ENCODE measurements at regions not wholly inside any gene's neighbourhood (a gene's known extent, or its start where the extent isn't known, plus 50 kb on each side); places are given as distances from the start of the nearest gene placed in this dataset.

- Histone ChIP-seq H3K79me2 (ENCODE audit: insufficient read depth, low read depth, low read length) (no peaks in the 10 kb centered on the region), H3K4me1 (ENCODE audit: insufficient read depth, low read length, poor library complexity, severe bottlenecking) (no peaks in the 10 kb centered on the region)
- POLR2A ChIA-PET: no interaction called here
Observed at GRCh38 chr16:80899809-80900592, 95.6 kb upstream of the CDYL2 start.

DNA sequence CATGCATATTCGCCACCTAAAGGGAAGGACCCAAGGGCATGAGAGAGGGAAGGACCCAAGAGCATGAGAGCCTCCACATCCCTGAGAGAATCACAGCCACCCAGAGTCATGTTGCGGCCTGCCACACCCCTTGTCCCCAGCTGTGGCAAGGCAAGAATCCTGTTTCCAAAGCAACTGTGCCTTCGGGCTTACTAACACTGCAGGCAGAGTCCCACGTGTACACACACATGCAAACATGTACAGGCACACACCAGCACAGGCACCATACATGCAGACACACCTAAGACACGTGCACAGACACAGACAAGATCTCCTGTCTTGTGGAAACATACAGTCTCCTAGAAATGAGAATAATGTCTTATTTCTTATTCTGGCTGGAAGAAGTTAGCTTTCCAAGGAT lies 92.4 kb upstream of the CDYL2 start:
- TF ChIP-seq CTCF (conservative IDR thresholded peaks at IDR 0.05; ENCODE audit: low read length): no peak
- no peak for TF ChIP-seq EZH2phosphoT487 (IDR thresholded peaks at IDR 0.05; ENCODE audit: borderline replicate concordance, low read depth, low read length)
- peaks cover 9% of the 10 kb centered on the region for H3K4me1 ChIP-seq (ENCODE audit: insufficient read depth, low read length, poor library complexity, severe bottlenecking)
- no peaks in the 10 kb centered on the region for H3K79me2 ChIP-seq (ENCODE audit: insufficient read depth, low read depth, low read length)
- intact Hi-C loops (cut with micrococcal nuclease; ENCODE audit: unreplicated experiment): no loop called here
- H3K36me3 ChIP-seq (ENCODE audit: insufficient read depth, low read length): no peaks in the 10 kb centered on the region
- no peak overlapping the region for H3K4me2 ChIP-seq (ENCODE audit: low read length)
- no peaks in the 10 kb centered on the region for H3K9me3 ChIP-seq (ENCODE audit: low read length)
- H2AFZ ChIP-seq (ENCODE audit: low read length): no peak overlapping the region
- H3K4me3 ChIP-seq (ENCODE audit: low read depth, low read length, poor library complexity, severe bottlenecking): no peak overlapping the region
- DNase-seq (ENCODE audit: low spot score): no peak
- no TSS peak for BruUV-seq (replicated peaks)
- no peaks in the 10 kb centered on the region for H3K9me2 ChIP-seq (ENCODE audit: insufficient read depth, low read length)
- no peak overlapping the region for H3K27ac ChIP-seq (ENCODE audit: low read depth, low read length, poor library complexity, severe bottlenecking)
- CTCF ChIA-PET (ENCODE audit: unreplicated experiment): no interaction called here
- POLR2A ChIA-PET: no interaction called here
- H4K20me1 ChIP-seq (ENCODE audit: insufficient read depth, low read length): no peaks in the 10 kb centered on the region

More at GRCh38 chr16:80899809-80900592, 95.6 kb upstream of the CDYL2 start:
- Histone ChIP-seq H2AFZ (ENCODE audit: low read length) (no peak overlapping the region), H3K9me2 (ENCODE audit: insufficient read depth, low read length) (no peaks in the 10 kb centered on the region), H3K4me2 (ENCODE audit: low read length) (no peak overlapping the region), H4K20me1 (ENCODE audit: insufficient read depth, low read length) (no peaks in the 10 kb centered on the region), H3K9me3 (ENCODE audit: low read length) (no peaks in the 10 kb centered on the region), H3K27ac (ENCODE audit: low read depth, low read length, poor library complexity, severe bottlenecking) (no peak overlapping the region), H3K36me3 (ENCODE audit: insufficient read depth, low read length) (no peaks in the 10 kb centered on the region), H3K4me3 (ENCODE audit: low read depth, low read length, poor library complexity, severe bottlenecking) (no peak overlapping the region)
- no peak for DNase-seq (ENCODE audit: low spot score)
- BruUV-seq (replicated peaks): no TSS peak
- CTCF ChIA-PET (ENCODE audit: unreplicated experiment): no interaction called here
- no peak for TF ChIP-seq EZH2phosphoT487 (IDR thresholded peaks at IDR 0.05; ENCODE audit: borderline replicate concordance, low read depth, low read length)
- intact Hi-C loops (cut with micrococcal nuclease; ENCODE audit: unreplicated experiment): no loop called here

GRCh38 chr16:80894091-80894490 lies 89.7 kb upstream of the CDYL2 start:
- H3K9me3 ChIP-seq (ENCODE audit: low read length): no peaks in the 10 kb centered on the region
- no peaks in the 10 kb centered on the region for H3K9me2 ChIP-seq (ENCODE audit: insufficient read depth, low read length)
- H2AFZ ChIP-seq (ENCODE audit: low read length): no peak overlapping the region
- POLR2A ChIA-PET: interaction anchor here (0.8 to 1.4 kb wide), 2 partner anchors 18 to 30 kb away, joined by 3 read pairs; no protein-coding TSS in a partner anchor
- H3K79me2 ChIP-seq (ENCODE audit: insufficient read depth, low read depth, low read length): no peaks in the 10 kb centered on the region
- BruUV-seq (replicated peaks): no TSS peak
- intact Hi-C loops (cut with micrococcal nuclease; ENCODE audit: unreplicated experiment): no loop called here
- H3K4me1 ChIP-seq (ENCODE audit: insufficient read depth, low read length, poor library complexity, severe bottlenecking): peaks cover 9% of the 10 kb centered on the region
- TF ChIP-seq EZH2phosphoT487 (IDR thresholded peaks at IDR 0.05; ENCODE audit: borderline replicate concordance, low read depth, low read length) (no peak), CTCF (conservative IDR thresholded peaks at IDR 0.05; ENCODE audit: low read length) (no peak)
- H3K36me3 ChIP-seq (ENCODE audit: insufficient read depth, low read length): no peaks in the 10 kb centered on the region
- no peaks in the 10 kb centered on the region for H4K20me1 ChIP-seq (ENCODE audit: insufficient read depth, low read length)
- no peak overlapping the region for H3K4me2 ChIP-seq (ENCODE audit: low read length)
- no peak for DNase-seq (ENCODE audit: low spot score)
- CTCF ChIA-PET (ENCODE audit: unreplicated experiment): interaction anchor here (0.5 kb wide), 1 partner anchor 253 kb away, joined by 3 read pairs; no protein-coding TSS in a partner anchor
- H3K4me3 ChIP-seq (ENCODE audit: low read depth, low read length, poor library complexity, severe bottlenecking): no peak overlapping the region
- no peak overlapping the region for H3K27ac ChIP-seq (ENCODE audit: low read depth, low read length, poor library complexity, severe bottlenecking)
